A673 (cell line): ENCODE measurements at regions not wholly inside any gene's neighbourhood (a gene's known extent, or its start where the extent isn't known, plus 50 kb on each side); places are given as distances from the start of the nearest gene placed in this dataset.

Experiments used
- BruUV-seq: library from RNA; stranded (reverse); fragments of 400-500 nt; replicated peaks from 2 replicates; lab custom pipeline; 2021; lab: Mats Ljungman, UMichigan
- CTCF ChIA-PET: fragments of 300-600 bp; sonication (Branson Sonifier 250); formaldehyde crosslinking; loops from one replicate; lab custom pipeline; 2022; ENCODE audit warnings: antibody characterized with exemption; lab: Charles Lee
- POLR2A ChIA-PET: fragments of 300-600 bp; sonication (Branson Sonifier 250); formaldehyde crosslinking; loops from one replicate; lab custom pipeline; 2022; ENCODE audit warnings: antibody characterized with exemption; ENCODE audit not compliant: low non-redundant PET; lab: Charles Lee
- DNase-seq: peaks from one replicate; pipeline ENCODE4 v3.0.0-alpha.2; 2015; ENCODE audit warnings: low spot score
- H3K27ac ChIP-seq: fragments of 200-600 bp; sonication (generic); 2 replicates; pipeline ENCODE4 v1.5.1; 2016; ENCODE audit warnings: mixed run types, low read depth, mild to moderate bottlenecking, mixed read lengths, antibody characterized with exemption, low read length; ENCODE audit not compliant: poor library complexity, severe bottlenecking
- H3K27me3 ChIP-seq: fragments of 200-600 bp; sonication (generic); replicated peaks from 2 replicates; pipeline ENCODE4 v1.6.1; 2017; ENCODE audit warnings: mixed run types, low read depth, mild to moderate bottlenecking, mixed read lengths, antibody characterized with exemption, low read length; ENCODE audit not compliant: insufficient read depth, poor library complexity
- H3K36me3 ChIP-seq: fragments of 200-600 bp; sonication (generic); 2 replicates; pipeline ENCODE4 v1.6.1; 2016; ENCODE audit warnings: mixed run types, mild to moderate bottlenecking, mixed read lengths, antibody characterized with exemption, low read length; ENCODE audit not compliant: insufficient read depth, poor library complexity, severe bottlenecking
- H3K4me1 ChIP-seq: fragments of 200-600 bp; sonication (generic); 2 replicates; pipeline ENCODE4 v1.6.1; 2017; ENCODE audit warnings: mixed run types, mild to moderate bottlenecking, mixed read lengths, antibody characterized with exemption, low read length; ENCODE audit not compliant: insufficient read depth, poor library complexity, severe bottlenecking
- H3K4me3 ChIP-seq: fragments of 200-600 bp; sonication (generic); 2 replicates; pipeline ENCODE4 v1.5.1; 2016; ENCODE audit warnings: low read depth, mixed run types, mild to moderate bottlenecking, mixed read lengths, low read length; ENCODE audit not compliant: poor library complexity, severe bottlenecking
- H3K9me3 ChIP-seq: fragments of 200-600 bp; sonication (generic); 2 replicates; pipeline ENCODE4 v1.6.1; 2016; ENCODE audit warnings: mixed run types, low read depth, mild to moderate bottlenecking, mixed read lengths, antibody characterized with exemption, low read length; ENCODE audit not compliant: poor library complexity, severe bottlenecking
- EZH2 ChIP-seq: fragments of 200-600 bp; sonication (generic); IDR thresholded peaks from 2 replicates; pipeline ENCODE4 v1.6.1; 2017; ENCODE audit warnings: borderline replicate concordance, low read depth, mild to moderate bottlenecking, mixed read lengths, antibody characterized with exemption, low read length; ENCODE audit not compliant: poor library complexity, severe bottlenecking
- intact Hi-C: fragments of 100-400 bp; cut with micrococcal nuclease; formaldehyde crosslinking; loops from one replicate; pipeline ENCODE4 v1.10.0; 2022; ENCODE audit not compliant: unreplicated experiment
- TF ChIP-seq, protein P1 (sequence below): fragments of 300-800, 200-600 bp; sonication (generic); conservative IDR thresholded peaks from 2 replicates; pipeline ENCODE4 v1.5.1; 2017; ENCODE audit warnings: low read depth, mild to moderate bottlenecking, antibody characterized with exemption, low read length, moderate library complexity, mixed read lengths

- Histone ChIP-seq H3K27me3 (no peaks in the 10 kb centered on the region), H3K4me3 (no peak overlapping the region), H3K9me3 (no peaks in the 10 kb centered on the region), H3K4me1 (peaks cover 37% of the 10 kb centered on the region), H3K27ac (no peak overlapping the region), H3K36me3 (no peaks in the 10 kb centered on the region)
- ChIA-PET POLR2A (no interaction called here), CTCF (no interaction called here)
- DNase-seq, result no peak
- BruUV-seq, result no TSS peak
- no peak for TF ChIP-seq EZH2
- TF ChIP-seq, protein P1, sequence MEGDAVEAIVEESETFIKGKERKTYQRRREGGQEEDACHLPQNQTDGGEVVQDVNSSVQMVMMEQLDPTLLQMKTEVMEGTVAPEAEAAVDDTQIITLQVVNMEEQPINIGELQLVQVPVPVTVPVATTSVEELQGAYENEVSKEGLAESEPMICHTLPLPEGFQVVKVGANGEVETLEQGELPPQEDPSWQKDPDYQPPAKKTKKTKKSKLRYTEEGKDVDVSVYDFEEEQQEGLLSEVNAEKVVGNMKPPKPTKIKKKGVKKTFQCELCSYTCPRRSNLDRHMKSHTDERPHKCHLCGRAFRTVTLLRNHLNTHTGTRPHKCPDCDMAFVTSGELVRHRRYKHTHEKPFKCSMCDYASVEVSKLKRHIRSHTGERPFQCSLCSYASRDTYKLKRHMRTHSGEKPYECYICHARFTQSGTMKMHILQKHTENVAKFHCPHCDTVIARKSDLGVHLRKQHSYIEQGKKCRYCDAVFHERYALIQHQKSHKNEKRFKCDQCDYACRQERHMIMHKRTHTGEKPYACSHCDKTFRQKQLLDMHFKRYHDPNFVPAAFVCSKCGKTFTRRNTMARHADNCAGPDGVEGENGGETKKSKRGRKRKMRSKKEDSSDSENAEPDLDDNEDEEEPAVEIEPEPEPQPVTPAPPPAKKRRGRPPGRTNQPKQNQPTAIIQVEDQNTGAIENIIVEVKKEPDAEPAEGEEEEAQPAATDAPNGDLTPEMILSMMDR, result no peak
- intact Hi-C loops, result no loop called here
Observed at GRCh38 chr1:200228486-200228885, 181.3 kb downstream of the ZNF281 start.

DNA sequence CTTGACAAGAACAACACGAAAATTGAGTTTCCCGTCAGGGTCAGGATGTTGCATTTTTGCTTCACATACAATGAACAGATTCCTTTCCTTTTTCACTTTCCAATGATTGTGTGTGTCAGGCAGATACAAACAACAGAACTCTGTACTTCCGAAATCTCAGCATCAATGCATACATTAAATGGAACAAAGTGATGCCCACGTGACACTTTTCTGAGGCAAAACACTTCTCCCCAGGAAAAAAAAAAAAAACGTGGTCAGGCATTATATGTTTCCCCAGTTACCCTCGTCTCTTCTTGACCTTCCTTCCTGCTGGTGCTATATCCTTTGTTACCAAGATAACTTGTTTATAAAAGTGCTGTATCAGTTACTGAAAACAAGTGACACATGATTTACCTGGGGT lies 181.8 kb downstream of the ZNF281 start:
- intact Hi-C loops, result no loop called here
- no TSS peak for BruUV-seq
- Histone ChIP-seq H3K27me3 (no peaks in the 10 kb centered on the region), H3K36me3 (no peaks in the 10 kb centered on the region), H3K9me3 (no peaks in the 10 kb centered on the region), H3K4me3 (no peak overlapping the region), H3K27ac (no peak overlapping the region), H3K4me1 (peaks cover 33% of the 10 kb centered on the region)
- TF ChIP-seq EZH2, result no peak
- TF ChIP-seq, protein P1, result no peak
- CTCF ChIA-PET, result no interaction called here
- no peak for DNase-seq
- POLR2A ChIA-PET, result no interaction called here
